Uterus (tissue), 2 donors: ENCODE measurements at regions not wholly inside any gene's neighbourhood (a gene's known extent, or its start where the extent isn't known, plus 50 kb on each side); places are given as distances from the start of the nearest gene placed in this dataset.

Source experiments
- CTCF ChIP-seq, 4 experiments: fragments of 200-600 bp in 2 of 4; fragments of 450-650 bp in 2 of 4; sonication (generic) in 2 of 4; IDR thresholded peaks; one replicate each; pipeline ENCODE4 v1.5.1; 2016 to 2019; ENCODE audit warnings: antibody characterized with exemption in 4 of 4, mild to moderate bottlenecking in 2 of 4, moderate library complexity in 1 of 4
- POLR2A ChIP-seq, 2 donors: fragments of 450-650 bp; IDR thresholded peaks; one replicate each; pipeline ENCODE4 v1.6.1; 2016; ENCODE audit warnings: antibody characterized with exemption in 2 of 2, mild to moderate bottlenecking in 1 of 2, moderate library complexity in 1 of 2

GRCh38 chr4:27844376-27844775 lies 983.7 kb downstream of the STIM2 start:
- TF ChIP-seq POLR2A (IDR thresholded peaks at IDR 0.05) (no peak), CTCF (IDR thresholded peaks at IDR 0.05) (no peak)
